Thyroid gland (tissue), 4 donors: ENCODE measurements at regions not wholly inside any gene's neighbourhood (a gene's known extent, or its start where the extent isn't known, plus 50 kb on each side); places are given as distances from the start of the nearest gene placed in this dataset.

Experiments
- POLR2A ChIP-seq, 2 donors: fragments of 450-650 bp; IDR thresholded peaks; one replicate each; pipeline ENCODE4 v1.6.1; 2017; ENCODE audit warnings: antibody characterized with exemption in 2 of 2, mild to moderate bottlenecking in 2 of 2, moderate library complexity in 1 of 2
- TF ChIP-seq, protein P1 (sequence below), 6 experiments: fragments of 200-600 bp in 3 of 6; fragments of 450-650 bp in 3 of 6; sonication (generic) in 3 of 6; IDR thresholded peaks; one replicate each; pipeline ENCODE4 v1.5.1; 2016 to 2019; ENCODE audit warnings: antibody characterized with exemption in 6 of 6, mild to moderate bottlenecking in 2 of 6, inconsistent platforms in 1 of 6, moderate library complexity in 1 of 6

DNA sequence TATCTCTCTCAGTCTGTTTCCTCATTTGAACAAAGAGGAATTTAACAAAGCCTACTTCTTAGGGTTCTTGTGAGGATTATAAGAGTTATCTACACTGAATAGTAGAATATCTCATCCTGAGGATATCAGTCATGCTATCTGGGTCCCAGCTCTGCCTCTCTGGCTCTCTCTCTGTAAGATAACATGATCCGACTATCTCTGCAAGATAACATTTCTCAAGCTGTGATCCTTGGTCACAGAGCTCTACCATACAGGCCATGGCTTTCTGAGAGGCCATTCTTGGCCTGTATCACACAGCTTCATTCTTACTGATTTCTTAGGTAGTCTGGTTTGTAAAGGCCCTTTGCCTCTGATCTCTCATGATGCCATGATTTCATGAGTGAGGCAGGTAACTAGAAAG, 71.0 kb upstream of the TRABD2B start:
- TF ChIP-seq, protein P1, sequence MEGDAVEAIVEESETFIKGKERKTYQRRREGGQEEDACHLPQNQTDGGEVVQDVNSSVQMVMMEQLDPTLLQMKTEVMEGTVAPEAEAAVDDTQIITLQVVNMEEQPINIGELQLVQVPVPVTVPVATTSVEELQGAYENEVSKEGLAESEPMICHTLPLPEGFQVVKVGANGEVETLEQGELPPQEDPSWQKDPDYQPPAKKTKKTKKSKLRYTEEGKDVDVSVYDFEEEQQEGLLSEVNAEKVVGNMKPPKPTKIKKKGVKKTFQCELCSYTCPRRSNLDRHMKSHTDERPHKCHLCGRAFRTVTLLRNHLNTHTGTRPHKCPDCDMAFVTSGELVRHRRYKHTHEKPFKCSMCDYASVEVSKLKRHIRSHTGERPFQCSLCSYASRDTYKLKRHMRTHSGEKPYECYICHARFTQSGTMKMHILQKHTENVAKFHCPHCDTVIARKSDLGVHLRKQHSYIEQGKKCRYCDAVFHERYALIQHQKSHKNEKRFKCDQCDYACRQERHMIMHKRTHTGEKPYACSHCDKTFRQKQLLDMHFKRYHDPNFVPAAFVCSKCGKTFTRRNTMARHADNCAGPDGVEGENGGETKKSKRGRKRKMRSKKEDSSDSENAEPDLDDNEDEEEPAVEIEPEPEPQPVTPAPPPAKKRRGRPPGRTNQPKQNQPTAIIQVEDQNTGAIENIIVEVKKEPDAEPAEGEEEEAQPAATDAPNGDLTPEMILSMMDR (IDR thresholded peaks at IDR 0.05), result no peak
- no peak for TF ChIP-seq POLR2A (IDR thresholded peaks at IDR 0.05)
